HG03432 (cell line): ENCODE measurements at regions not wholly inside any gene's neighbourhood (a gene's known extent, or its start where the extent isn't known, plus 50 kb on each side); places are given as distances from the start of the nearest gene placed in this dataset.

Source experiments
- ATAC-seq: cut with Tn5 transposase; IDR thresholded peaks from one replicate; pipeline ENCODE4 v1.9.1; 2021; ENCODE audit warnings: mild to moderate bottlenecking, moderate library complexity; ENCODE audit not compliant: unreplicated experiment

- no peak for ATAC-seq
Measured at GRCh38 chr2:7574385-7574784, 657.2 kb downstream of the RNF144A start.

DNA sequence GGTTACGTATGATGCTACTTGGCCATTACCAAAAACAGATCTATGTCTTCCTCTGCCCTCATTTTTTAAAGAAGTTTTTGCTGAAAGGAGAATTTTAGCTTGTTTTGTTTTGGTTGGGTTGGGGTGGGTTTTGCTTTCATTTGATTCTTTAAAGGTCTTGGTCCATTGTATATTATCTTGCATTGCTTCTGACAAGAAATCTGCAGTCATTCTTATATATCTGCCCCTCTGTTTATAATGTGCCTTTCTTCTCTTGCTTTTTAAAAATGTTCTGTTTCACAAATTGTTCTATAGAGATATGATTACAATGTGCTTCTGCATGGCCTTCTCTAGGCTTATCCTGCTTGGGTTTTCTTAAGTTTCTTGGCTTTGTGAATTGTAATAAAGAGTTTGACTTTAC, 660.6 kb downstream of the RNF144A start:
- no peak for ATAC-seq

- no peak for ATAC-seq
Measured at GRCh38 chr2:7584017-7584416, 666.8 kb downstream of the RNF144A start.

GRCh38 chr2:7586898-7587297, 669.7 kb downstream of the RNF144A start:
- no peak for ATAC-seq

GRCh38 chr2:7588295-7588694, 671.1 kb downstream of the RNF144A start:
- ATAC-seq = no peak

DNA sequence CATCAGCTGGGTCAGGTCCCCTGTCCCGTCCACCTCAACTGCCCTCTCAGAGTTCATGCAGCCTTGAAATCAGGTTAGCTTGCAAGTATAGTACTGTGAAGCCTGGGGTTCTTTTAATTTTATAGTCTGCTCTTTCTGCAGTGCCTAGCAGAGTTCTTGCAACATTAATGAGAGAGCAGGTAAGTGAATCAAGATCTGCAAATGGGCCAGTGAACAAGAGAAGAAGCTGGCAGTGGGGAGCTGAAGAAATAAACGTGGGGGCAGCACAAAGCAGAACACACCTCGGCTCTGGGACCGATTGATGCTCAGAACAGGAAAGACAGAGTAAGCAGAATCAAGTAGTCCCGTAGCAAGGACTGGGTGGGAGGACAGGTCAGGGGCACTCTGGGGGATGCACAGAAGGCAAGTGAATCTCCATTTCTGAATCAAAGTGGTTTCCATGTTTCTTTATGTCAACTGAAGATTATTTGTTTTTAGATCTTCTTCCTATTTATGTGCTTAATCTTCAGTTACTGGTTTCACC, 675.5 kb downstream of the RNF144A start:
- no peak for ATAC-seq

DNA sequence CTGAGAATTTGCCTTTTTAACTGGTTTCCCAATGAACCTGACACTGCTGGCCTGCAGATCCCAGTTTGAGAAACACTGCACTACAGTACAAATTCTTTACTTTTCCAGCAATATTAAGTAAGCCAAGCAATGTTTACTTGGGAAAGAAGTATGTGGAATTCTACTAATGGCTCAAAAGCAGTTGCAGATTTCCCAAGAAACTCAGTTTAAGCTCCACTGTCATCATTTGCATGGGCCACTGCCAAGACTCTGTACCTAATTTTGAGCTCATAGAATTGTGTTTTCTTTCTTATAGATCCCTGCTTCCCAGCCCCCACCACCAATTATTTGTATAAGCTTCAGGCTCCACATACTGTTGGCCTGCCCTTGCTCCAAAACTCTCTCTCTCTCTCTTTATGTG, 676.1 kb downstream of the RNF144A start:
- no peak for ATAC-seq

DNA sequence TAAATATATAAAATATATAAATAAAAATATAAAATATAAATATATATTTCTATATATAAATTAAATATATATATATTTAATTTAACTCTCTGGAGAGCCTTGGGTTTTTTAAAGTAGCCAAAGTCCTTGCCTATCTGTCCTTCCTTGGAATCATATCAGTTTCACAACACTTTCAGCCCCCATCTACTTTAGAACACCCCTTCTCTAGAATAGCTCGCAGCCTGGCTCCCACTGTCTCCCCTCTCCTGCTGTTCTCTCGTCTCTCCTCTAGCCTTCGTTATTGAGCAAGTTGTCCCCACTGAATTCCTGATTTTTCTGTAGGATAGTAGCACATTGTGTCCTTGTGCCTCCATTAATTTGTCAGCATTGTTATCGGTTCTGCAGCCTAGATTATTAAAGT, 677.0 kb downstream of the RNF144A start:
- ATAC-seq = no peak

GRCh38 chr2:7595206-7595605, 678.0 kb downstream of the RNF144A start:
- ATAC-seq = no peak

GRCh38 chr2:7598402-7598801, 681.2 kb downstream of the RNF144A start:
- no peak for ATAC-seq

GRCh38 chr2:7599462-7600258, 682.4 kb downstream of the RNF144A start:
- ATAC-seq = no peak

GRCh38 chr2:7601990-7602389, 684.8 kb downstream of the RNF144A start:
- no peak for ATAC-seq

GRCh38 chr2:7604456-7604855, 687.2 kb downstream of the RNF144A start:
- ATAC-seq = no peak

GRCh38 chr2:7607441-7608173, 690.4 kb downstream of the RNF144A start:
- ATAC-seq = no peak

DNA sequence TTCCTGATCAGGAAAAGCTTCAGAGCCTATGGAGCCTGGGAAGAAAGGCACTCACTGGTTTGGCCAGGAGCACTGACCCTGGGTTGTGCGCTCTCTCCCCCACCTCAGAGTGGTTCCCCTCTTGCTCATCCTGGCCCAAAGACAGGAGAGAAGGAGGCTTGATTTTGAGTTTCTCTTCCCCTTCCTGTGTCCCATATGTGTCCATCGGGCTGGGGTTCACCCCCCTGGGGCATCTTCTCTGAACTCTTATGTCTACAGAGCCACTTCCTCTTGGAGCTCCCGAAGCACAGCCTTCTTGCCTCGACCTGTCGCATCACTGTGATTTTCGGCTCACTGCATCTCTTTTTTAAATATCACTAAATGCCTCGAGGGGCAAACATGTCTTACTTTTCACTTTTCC, 692.3 kb downstream of the RNF144A start:
- peak; percentile 58 for ATAC-seq

DNA sequence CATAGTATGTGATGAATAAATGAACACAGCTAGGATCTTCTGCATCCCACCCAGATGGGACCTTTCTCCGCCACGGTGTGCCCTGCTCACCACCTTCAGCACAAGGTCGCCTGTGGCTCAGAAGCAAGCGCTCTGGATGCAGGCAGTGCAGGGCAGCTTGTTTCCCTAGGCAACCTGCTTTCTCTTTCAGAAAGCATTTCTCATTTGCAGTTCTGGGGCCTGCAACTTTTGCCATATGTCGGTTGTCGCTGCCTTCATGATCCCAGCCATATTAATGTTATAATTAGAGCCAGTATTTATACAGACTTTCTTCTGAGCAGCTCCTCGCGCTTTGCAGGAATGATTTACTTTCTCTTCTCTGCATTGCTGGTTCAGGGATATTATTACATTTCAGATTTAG, 692.8 kb downstream of the RNF144A start:
- ATAC-seq = peak; percentile 76

- ATAC-seq = no peak
Measured at GRCh38 chr2:7611750-7612149, 694.5 kb downstream of the RNF144A start.

GRCh38 chr2:7612969-7613368, 695.8 kb downstream of the RNF144A start:
- ATAC-seq = no peak

GRCh38 chr2:7613831-7614230, 696.6 kb downstream of the RNF144A start:
- ATAC-seq = no peak

DNA sequence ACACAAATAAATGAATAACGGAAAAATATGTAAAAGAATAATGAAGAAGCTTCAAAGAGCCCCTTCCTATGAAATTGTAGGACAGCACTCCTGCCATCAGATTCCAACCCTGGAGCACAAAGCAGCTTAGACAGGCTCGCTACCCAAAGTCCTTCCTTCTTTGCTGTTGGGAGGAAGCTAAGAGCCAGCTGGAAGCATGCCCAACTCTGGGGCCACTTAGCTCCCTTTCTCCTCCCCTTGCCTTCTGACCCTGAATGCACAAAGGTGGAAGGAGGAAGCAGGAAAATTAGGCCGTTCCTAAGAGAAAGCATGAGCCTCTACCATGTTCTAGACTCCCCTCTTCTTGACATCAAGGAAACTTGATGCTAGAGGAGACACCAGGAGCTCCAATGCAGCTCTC, 700.8 kb downstream of the RNF144A start:
- no peak for ATAC-seq

- ATAC-seq = no peak
Measured at GRCh38 chr2:7619203-7619970, 702.2 kb downstream of the RNF144A start.
